GM12878 (cell line): ENCODE measurements at regions not wholly inside any gene's neighbourhood (a gene's known extent, or its start where the extent isn't known, plus 50 kb on each side); places are given as distances from the start of the nearest gene placed in this dataset.

ENCODE experiments used
- ATAC-seq: fragments of 200-7000 bp; cut with Tn5 transposase; 3 replicates; pipeline ENCODE4 v1.9.1; 2020; ENCODE audit warnings: mild to moderate bottlenecking, moderate library complexity
- BruUV-seq: library from RNA; stranded (reverse); fragments of 400-500 nt; replicated peaks from 2 replicates; lab custom pipeline; 2021; lab: Mats Ljungman, UMichigan
- CTCF ChIA-PET: fragments of 300-600 bp; sonication (Branson Sonifier 250); formaldehyde crosslinking; extraction: SDS; loops from one replicate; lab custom pipeline; 2021; ENCODE audit warnings: inconsistent platforms; lab: Yijun Ruan, JAX
- POLR2A ChIA-PET: fragments of 350-600 bp; formaldehyde crosslinking; extraction: SDS; loops from one replicate; lab custom pipeline; 2021; ENCODE audit warnings: inconsistent platforms; lab: Charles Lee
- RAD21 ChIA-PET: fragments of 300-600 bp; sonication (Branson Sonifier 250); formaldehyde crosslinking; loops from one replicate; lab custom pipeline; 2023; ENCODE audit warnings: antibody characterized with exemption; ENCODE audit not compliant: unreplicated experiment; lab: Charles Lee
- SMC1A ChIA-PET: fragments of 300-600 bp; sonication (Branson Sonifier 250); formaldehyde crosslinking; loops from one replicate; lab custom pipeline; 2023; ENCODE audit not compliant: unreplicated experiment, uncharacterized antibody; lab: Charles Lee
- DNase-seq: peaks from one replicate; pipeline ENCODE4 v3.0.0-alpha.2; 2011; ENCODE audit warnings: low read depth, low spot score
- FAIRE-seq: peaks from 3 replicates; lab custom pipeline; 2011; peaks lifted over from hg19 to GRCh38; lab: Jason Lieb, UNC
- H2AFZ ChIP-seq: 2 replicates; pipeline ENCODE4 v1.6.0; 2011; ENCODE audit warnings: low read depth, low read length, control low read depth; ENCODE audit not compliant: control insufficient read depth
- H3K27ac ChIP-seq: 2 replicates; pipeline ENCODE4 v1.5.1; 2011; ENCODE audit warnings: control low read depth; ENCODE audit not compliant: control insufficient read depth, insufficient read depth
- H3K27me3 ChIP-seq, 2 experiments: replicated peaks in 1 of 2; 2 replicates each; pipeline versions ENCODE4 v1.6.0 to v1.6.1; 2011; ENCODE audit warnings: low read length in 1 of 2; ENCODE audit not compliant: control insufficient read depth in 2 of 2, insufficient read depth in 2 of 2
- H3K36me3 ChIP-seq, 2 experiments: 2 replicates each; pipeline ENCODE4 v1.5.1; 2011; ENCODE audit warnings: low read length in 1 of 2; ENCODE audit not compliant: control insufficient read depth in 2 of 2, insufficient read depth in 2 of 2
- H3K4me1 ChIP-seq: 2 replicates; pipeline ENCODE4 v1.6.1; 2011; ENCODE audit warnings: mild to moderate bottlenecking, low read length, moderate library complexity, mixed read lengths; ENCODE audit not compliant: control insufficient read depth, insufficient read depth
- H3K4me2 ChIP-seq: 2 replicates; pipeline ENCODE4 v1.6.0; 2011; ENCODE audit warnings: control low read depth; ENCODE audit not compliant: control insufficient read depth, insufficient read depth
- H3K4me3 ChIP-seq: fragments of 200-600 bp; sonication (generic); 2 replicates; pipeline ENCODE4 v1.5.1; 2016
- H3K79me2 ChIP-seq: 2 replicates; pipeline ENCODE4 v1.6.0; 2011; ENCODE audit warnings: low read length; ENCODE audit not compliant: control insufficient read depth, insufficient read depth
- H3K9ac ChIP-seq: 2 replicates; pipeline ENCODE4 v1.8.0; 2011; ENCODE audit warnings: low read length, control low read depth, mixed read lengths; ENCODE audit not compliant: control insufficient read depth, insufficient read depth
- H3K9me3 ChIP-seq: replicated peaks from 3 replicates; pipeline ENCODE4 v1.5.1; 2011; ENCODE audit warnings: mild to moderate bottlenecking, low read length; ENCODE audit not compliant: control insufficient read depth, insufficient read depth
- H4K20me1 ChIP-seq: 2 replicates; pipeline ENCODE4 v1.6.0; 2011; ENCODE audit not compliant: control insufficient read depth, insufficient read depth
- BCL3 ChIP-seq: IDR thresholded peaks from 2 replicates; pipeline ENCODE4 v1.6.1; 2011; ENCODE audit warnings: borderline replicate concordance, low read depth, mild to moderate bottlenecking, moderate library complexity, low read length; ENCODE audit not compliant: insufficient read depth, poor library complexity, severe bottlenecking
- BHLHE40 ChIP-seq, 2 experiments: fragments of 450-650 bp in 1 of 2; IDR thresholded peaks; 2 replicates each; pipeline ENCODE4 v1.6.1; 2011 to 2017; ENCODE audit warnings: low read depth in 2 of 2, borderline replicate concordance in 1 of 2, improper control_type of control experiment in 1 of 2, low read length in 1 of 2, mild to moderate bottlenecking in 1 of 2
- BRCA1 ChIP-seq: IDR thresholded peaks from 2 replicates; pipeline ENCODE4 v1.6.1; 2011; ENCODE audit warnings: low read depth, low read length, improper control_type of control experiment
- CBX5 ChIP-seq: sonication (generic); IDR thresholded peaks from 2 replicates; pipeline ENCODE4 v1.6.1; 2016; ENCODE audit warnings: low read depth, moderate library complexity, mild to moderate bottlenecking, inconsistent platforms
- EZH2 ChIP-seq: IDR thresholded peaks from 2 replicates; pipeline ENCODE4 v1.6.1; 2012; ENCODE audit warnings: low read depth, mild to moderate bottlenecking, control low read depth, inconsistent platforms, low read length, borderline replicate concordance; ENCODE audit not compliant: control insufficient read depth
- HDAC2 ChIP-seq: fragments of 200-600 bp; sonication (generic); IDR thresholded peaks from 2 replicates; pipeline ENCODE4 v1.6.1; 2017
- HDAC6 ChIP-seq: fragments of 200-600 bp; sonication (generic); IDR thresholded peaks from one replicate; pipeline ENCODE4 v1.8.0; 2017; ENCODE audit warnings: antibody characterized with exemption; ENCODE audit not compliant: unreplicated experiment
- IRF5 ChIP-seq: fragments of 450-650 bp; IDR thresholded peaks from 2 replicates; pipeline ENCODE4 v1.6.1; 2017; ENCODE audit warnings: borderline replicate concordance
- JUND ChIP-seq: IDR thresholded peaks from 2 replicates; pipeline ENCODE4 v1.6.1; 2012; ENCODE audit warnings: low read depth, mild to moderate bottlenecking, low read length, improper control_type of control experiment, moderate library complexity
- MEF2B ChIP-seq: fragments of 450-650 bp; IDR thresholded peaks from 2 replicates; pipeline ENCODE4 v1.6.1; 2018; ENCODE audit warnings: mild to moderate bottlenecking, moderate library complexity; ENCODE audit not compliant: partially characterized antibody, poor library complexity, severe bottlenecking
- PAX5 ChIP-seq: IDR thresholded peaks from 2 replicates; pipeline ENCODE4 v1.6.1; 2011; ENCODE audit warnings: low read depth, low read length, borderline replicate concordance
- RELA ChIP-seq: fragments of 450-650 bp; IDR thresholded peaks from 2 replicates; pipeline ENCODE4 v1.8.0; 2014; ENCODE audit warnings: borderline replicate concordance; ENCODE audit not compliant: partially characterized antibody
- SMC3 ChIP-seq: IDR thresholded peaks from 2 replicates; pipeline ENCODE4 v1.6.1; 2011; ENCODE audit warnings: low read length, improper control_type of control experiment, borderline replicate concordance
- SRF ChIP-seq, 2 experiments: IDR thresholded peaks; 2 replicates each; pipeline ENCODE4 v1.6.1; 2011; ENCODE audit warnings: low read depth in 2 of 2, low read length in 2 of 2, mild to moderate bottlenecking in 1 of 2, moderate library complexity in 1 of 2
- STAT1 ChIP-seq: fragments of 450-650 bp; conservative IDR thresholded peaks from 2 replicates; pipeline ENCODE4 v1.6.1; 2014; ENCODE audit warnings: antibody characterized with exemption, mild to moderate bottlenecking
- SUPT20H ChIP-seq: IDR thresholded peaks from 2 replicates; pipeline ENCODE4 v1.6.1; 2011; ENCODE audit warnings: low read depth, mild to moderate bottlenecking, low read length, moderate library complexity, borderline replicate concordance; ENCODE audit not compliant: control insufficient read depth
- TBL1XR1 ChIP-seq: IDR thresholded peaks from 2 replicates; pipeline ENCODE4 v1.6.1; 2012; ENCODE audit warnings: low read depth, low read length, improper control_type of control experiment
- TCF7 ChIP-seq: IDR thresholded peaks from 2 replicates; pipeline ENCODE4 v1.6.1; 2014; ENCODE audit warnings: antibody characterized with exemption, borderline replicate concordance
- WGBS: methylation state at CpG from one replicate; pipeline ENCODE4 v1.1.6; 2016; ENCODE audit warnings: low lambda C conversion rate; ENCODE audit not compliant: insufficient replicate concordance, insufficient coverage; ENCODE audit errors: missing lambda C conversion rate; 5-methylcytosine and 5-hydroxymethylcytosine counted together
- in situ Hi-C: fragments of 300-500 bp; cut with MboI; formaldehyde crosslinking; loops from 9 replicates; pipeline ENCODE4 v1.14.3; 2018; ENCODE audit warnings: mixed read lengths
- intact Hi-C: fragments of 100-400 bp; cut with micrococcal nuclease; formaldehyde crosslinking; loops from one replicate; pipeline ENCODE4 v1.14.2; 2022; ENCODE audit not compliant: unreplicated experiment

GRCh38 chr9:135404451-135405144 lies 75.0 kb upstream of the PPP1R26 start:
- Histone ChIP-seq H4K20me1 (no peaks in the 10 kb centered on the region), H3K4me3 (no peak overlapping the region), H3K9ac (no peak overlapping the region), H3K79me2 (no peaks in the 10 kb centered on the region), H3K4me2 (no peak overlapping the region), H3K27ac (no peak overlapping the region), H3K4me1 (no peaks in the 10 kb centered on the region), H3K9me3 (no peaks in the 10 kb centered on the region), H3K27me3 (no peaks in the 10 kb centered on the region; a peak in 1 of 4 replicates), H3K36me3 (no peaks in the 10 kb centered on the region), H2AFZ (no peak overlapping the region)
- in situ Hi-C loops = no loop called here
- RAD21 ChIA-PET = no interaction called here
- no TSS peak for BruUV-seq
- CTCF ChIA-PET = no interaction called here
- 53% methylated on average over 23 of the region's 23 CpGs for WGBS
- intact Hi-C loops = no loop called here
- DNase-seq = no peak
- POLR2A ChIA-PET = interaction anchor here (0.7 kb wide), 1 partner anchor 515 kb away, joined by 3 read pairs; no protein-coding TSS in a partner anchor
- SMC1A ChIA-PET = interaction anchor here (0.6 kb wide), 1 partner anchor 1192 kb away, joined by 3 read pairs; no protein-coding TSS in a partner anchor
- TF ChIP-seq SMC3 (no peak), HDAC6 (no peak), IRF5 (no peak), MEF2B (no peak), EZH2 (no peak), BCL3 (no peak), SRF (IDR thresholded peaks at IDR 0.05; ENCODE audit: low read depth in 2 of 2, low read length in 2 of 2) (no peak), TCF7 (no peak), PAX5 (no peak), SUPT20H (no peak), BRCA1 (no peak), RELA (no peak), TBL1XR1 (no peak), JUND (no peak), STAT1 (no peak), CBX5 (no peak), BHLHE40 (IDR thresholded peaks at IDR 0.05; ENCODE audit: borderline replicate concordance in 1 of 2, low read depth in 2 of 2, low read length in 1 of 2) (no peak), HDAC2 (no peak)
- ATAC-seq = no peak
- no peak for FAIRE-seq
